ENCODE measurements at regions not wholly inside any gene's neighbourhood (a gene's known extent, or its start where the extent isn't known, plus 50 kb on each side); places are given as distances from the start of the nearest gene placed in this dataset.

DNA sequence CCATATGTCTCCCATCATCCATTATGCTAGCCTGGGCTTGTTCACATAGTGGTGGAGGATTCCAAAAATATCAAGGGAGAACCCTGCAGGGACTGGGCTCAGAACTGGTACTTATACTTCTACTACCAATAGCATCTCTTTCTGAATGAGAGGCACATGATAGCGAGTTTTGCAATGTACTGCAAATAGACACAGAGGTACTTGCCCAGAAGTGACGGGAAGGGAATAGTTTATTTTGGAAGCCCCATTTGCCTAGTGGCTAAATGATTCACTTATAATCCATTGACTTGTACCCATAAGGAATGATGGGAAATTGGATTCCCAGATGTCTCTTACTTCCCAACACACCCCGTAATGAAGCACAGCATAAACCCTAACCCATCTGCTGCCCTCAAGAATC is 124.8 kb upstream of the ERCC4 start:
- H3K27ac Mint-ChIP-seq = no peak overlapping the region
- no peak for ATAC-seq
- H3K9me2 ChIP-seq (ENCODE audit: insufficient read depth) = peaks cover 19% of the 10 kb centered on the region; the same call in 1 of the 2 replicates
- H3K27ac ChIP-seq (ENCODE audit: low read depth) = no peak overlapping the region
- no peak overlapping the region for H3K4me3 ChIP-seq
- no peak overlapping the region for H3K4me3 Mint-ChIP-seq
- no peaks in the 10 kb centered on the region; the same call in 1 of the 2 replicates for H3K36me3 ChIP-seq (ENCODE audit: insufficient read depth)
- no peaks in the 10 kb centered on the region for H3K4me1 ChIP-seq (ENCODE audit: insufficient read depth)
- peaks cover 6% of the 10 kb centered on the region for H3K27me3 Mint-ChIP-seq (ENCODE audit: insufficient read depth, low read depth, poor library complexity)
- peaks cover 5% of the 10 kb centered on the region; the same call in 1 of the 3 replicates for H3K4me1 Mint-ChIP-seq
- no peaks in the 10 kb centered on the region for H3F3A ChIP-seq (replicated peaks; ENCODE audit: low read depth)
- H3K9me3 Mint-ChIP-seq = peaks cover 12% of the 10 kb centered on the region; the same call in 2 of the 3 replicates
- H3K4me2 ChIP-seq = no peak overlapping the region
- H3K36me3 Mint-ChIP-seq (ENCODE audit: low read depth) = no peaks in the 10 kb centered on the region
- no peaks in the 10 kb centered on the region for H3K27me3 ChIP-seq (ENCODE audit: insufficient read depth)
- H3K79me2 ChIP-seq (replicated peaks; ENCODE audit: insufficient read depth) = no peaks in the 10 kb centered on the region
- no peak overlapping the region for H2AFZ ChIP-seq
- DNase-seq (ENCODE audit: low spot score) = no peak
- no peaks in the 10 kb centered on the region for H4K20me1 ChIP-seq (replicated peaks; ENCODE audit: insufficient read depth)
- TF ChIP-seq EZH2phosphoT487 (IDR thresholded peaks at IDR 0.05; ENCODE audit: unreplicated experiment) (no peak), JUNB (IDR thresholded peaks at IDR 0.05; ENCODE audit: unreplicated experiment) (no peak), POLR2AphosphoS5 (IDR thresholded peaks at IDR 0.05; ENCODE audit: low read depth) (no peak), STAT1 (IDR thresholded peaks at IDR 0.05; ENCODE audit: unreplicated experiment) (no peak), CREB1 (CRISPR knock-in tag; IDR thresholded peaks at IDR 0.05; ENCODE audit: low read depth) (no peak), ZNF114 (CRISPR knock-in tag; IDR thresholded peaks at IDR 0.05) (no peak), NANOG (IDR thresholded peaks at IDR 0.05; ENCODE audit: borderline replicate concordance) (no peak), EZH2 (IDR thresholded peaks at IDR 0.05; ENCODE audit: low read depth, unreplicated experiment) (no peak), ZNF331 (CRISPR knock-in tag; IDR thresholded peaks at IDR 0.05; ENCODE audit: low read depth) (no peak)
- TF ChIP-seq, protein P1, sequence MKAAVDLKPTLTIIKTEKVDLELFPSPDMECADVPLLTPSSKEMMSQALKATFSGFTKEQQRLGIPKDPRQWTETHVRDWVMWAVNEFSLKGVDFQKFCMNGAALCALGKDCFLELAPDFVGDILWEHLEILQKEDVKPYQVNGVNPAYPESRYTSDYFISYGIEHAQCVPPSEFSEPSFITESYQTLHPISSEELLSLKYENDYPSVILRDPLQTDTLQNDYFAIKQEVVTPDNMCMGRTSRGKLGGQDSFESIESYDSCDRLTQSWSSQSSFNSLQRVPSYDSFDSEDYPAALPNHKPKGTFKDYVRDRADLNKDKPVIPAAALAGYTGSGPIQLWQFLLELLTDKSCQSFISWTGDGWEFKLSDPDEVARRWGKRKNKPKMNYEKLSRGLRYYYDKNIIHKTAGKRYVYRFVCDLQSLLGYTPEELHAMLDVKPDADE (IDR thresholded peaks at IDR 0.05) = no peak
- TF ChIP-seq, protein P2, sequence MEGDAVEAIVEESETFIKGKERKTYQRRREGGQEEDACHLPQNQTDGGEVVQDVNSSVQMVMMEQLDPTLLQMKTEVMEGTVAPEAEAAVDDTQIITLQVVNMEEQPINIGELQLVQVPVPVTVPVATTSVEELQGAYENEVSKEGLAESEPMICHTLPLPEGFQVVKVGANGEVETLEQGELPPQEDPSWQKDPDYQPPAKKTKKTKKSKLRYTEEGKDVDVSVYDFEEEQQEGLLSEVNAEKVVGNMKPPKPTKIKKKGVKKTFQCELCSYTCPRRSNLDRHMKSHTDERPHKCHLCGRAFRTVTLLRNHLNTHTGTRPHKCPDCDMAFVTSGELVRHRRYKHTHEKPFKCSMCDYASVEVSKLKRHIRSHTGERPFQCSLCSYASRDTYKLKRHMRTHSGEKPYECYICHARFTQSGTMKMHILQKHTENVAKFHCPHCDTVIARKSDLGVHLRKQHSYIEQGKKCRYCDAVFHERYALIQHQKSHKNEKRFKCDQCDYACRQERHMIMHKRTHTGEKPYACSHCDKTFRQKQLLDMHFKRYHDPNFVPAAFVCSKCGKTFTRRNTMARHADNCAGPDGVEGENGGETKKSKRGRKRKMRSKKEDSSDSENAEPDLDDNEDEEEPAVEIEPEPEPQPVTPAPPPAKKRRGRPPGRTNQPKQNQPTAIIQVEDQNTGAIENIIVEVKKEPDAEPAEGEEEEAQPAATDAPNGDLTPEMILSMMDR (conservative IDR thresholded peaks at IDR 0.05; ENCODE audit: low read depth in 2 of 2) = no peak
- TF ChIP-seq, protein P3, sequence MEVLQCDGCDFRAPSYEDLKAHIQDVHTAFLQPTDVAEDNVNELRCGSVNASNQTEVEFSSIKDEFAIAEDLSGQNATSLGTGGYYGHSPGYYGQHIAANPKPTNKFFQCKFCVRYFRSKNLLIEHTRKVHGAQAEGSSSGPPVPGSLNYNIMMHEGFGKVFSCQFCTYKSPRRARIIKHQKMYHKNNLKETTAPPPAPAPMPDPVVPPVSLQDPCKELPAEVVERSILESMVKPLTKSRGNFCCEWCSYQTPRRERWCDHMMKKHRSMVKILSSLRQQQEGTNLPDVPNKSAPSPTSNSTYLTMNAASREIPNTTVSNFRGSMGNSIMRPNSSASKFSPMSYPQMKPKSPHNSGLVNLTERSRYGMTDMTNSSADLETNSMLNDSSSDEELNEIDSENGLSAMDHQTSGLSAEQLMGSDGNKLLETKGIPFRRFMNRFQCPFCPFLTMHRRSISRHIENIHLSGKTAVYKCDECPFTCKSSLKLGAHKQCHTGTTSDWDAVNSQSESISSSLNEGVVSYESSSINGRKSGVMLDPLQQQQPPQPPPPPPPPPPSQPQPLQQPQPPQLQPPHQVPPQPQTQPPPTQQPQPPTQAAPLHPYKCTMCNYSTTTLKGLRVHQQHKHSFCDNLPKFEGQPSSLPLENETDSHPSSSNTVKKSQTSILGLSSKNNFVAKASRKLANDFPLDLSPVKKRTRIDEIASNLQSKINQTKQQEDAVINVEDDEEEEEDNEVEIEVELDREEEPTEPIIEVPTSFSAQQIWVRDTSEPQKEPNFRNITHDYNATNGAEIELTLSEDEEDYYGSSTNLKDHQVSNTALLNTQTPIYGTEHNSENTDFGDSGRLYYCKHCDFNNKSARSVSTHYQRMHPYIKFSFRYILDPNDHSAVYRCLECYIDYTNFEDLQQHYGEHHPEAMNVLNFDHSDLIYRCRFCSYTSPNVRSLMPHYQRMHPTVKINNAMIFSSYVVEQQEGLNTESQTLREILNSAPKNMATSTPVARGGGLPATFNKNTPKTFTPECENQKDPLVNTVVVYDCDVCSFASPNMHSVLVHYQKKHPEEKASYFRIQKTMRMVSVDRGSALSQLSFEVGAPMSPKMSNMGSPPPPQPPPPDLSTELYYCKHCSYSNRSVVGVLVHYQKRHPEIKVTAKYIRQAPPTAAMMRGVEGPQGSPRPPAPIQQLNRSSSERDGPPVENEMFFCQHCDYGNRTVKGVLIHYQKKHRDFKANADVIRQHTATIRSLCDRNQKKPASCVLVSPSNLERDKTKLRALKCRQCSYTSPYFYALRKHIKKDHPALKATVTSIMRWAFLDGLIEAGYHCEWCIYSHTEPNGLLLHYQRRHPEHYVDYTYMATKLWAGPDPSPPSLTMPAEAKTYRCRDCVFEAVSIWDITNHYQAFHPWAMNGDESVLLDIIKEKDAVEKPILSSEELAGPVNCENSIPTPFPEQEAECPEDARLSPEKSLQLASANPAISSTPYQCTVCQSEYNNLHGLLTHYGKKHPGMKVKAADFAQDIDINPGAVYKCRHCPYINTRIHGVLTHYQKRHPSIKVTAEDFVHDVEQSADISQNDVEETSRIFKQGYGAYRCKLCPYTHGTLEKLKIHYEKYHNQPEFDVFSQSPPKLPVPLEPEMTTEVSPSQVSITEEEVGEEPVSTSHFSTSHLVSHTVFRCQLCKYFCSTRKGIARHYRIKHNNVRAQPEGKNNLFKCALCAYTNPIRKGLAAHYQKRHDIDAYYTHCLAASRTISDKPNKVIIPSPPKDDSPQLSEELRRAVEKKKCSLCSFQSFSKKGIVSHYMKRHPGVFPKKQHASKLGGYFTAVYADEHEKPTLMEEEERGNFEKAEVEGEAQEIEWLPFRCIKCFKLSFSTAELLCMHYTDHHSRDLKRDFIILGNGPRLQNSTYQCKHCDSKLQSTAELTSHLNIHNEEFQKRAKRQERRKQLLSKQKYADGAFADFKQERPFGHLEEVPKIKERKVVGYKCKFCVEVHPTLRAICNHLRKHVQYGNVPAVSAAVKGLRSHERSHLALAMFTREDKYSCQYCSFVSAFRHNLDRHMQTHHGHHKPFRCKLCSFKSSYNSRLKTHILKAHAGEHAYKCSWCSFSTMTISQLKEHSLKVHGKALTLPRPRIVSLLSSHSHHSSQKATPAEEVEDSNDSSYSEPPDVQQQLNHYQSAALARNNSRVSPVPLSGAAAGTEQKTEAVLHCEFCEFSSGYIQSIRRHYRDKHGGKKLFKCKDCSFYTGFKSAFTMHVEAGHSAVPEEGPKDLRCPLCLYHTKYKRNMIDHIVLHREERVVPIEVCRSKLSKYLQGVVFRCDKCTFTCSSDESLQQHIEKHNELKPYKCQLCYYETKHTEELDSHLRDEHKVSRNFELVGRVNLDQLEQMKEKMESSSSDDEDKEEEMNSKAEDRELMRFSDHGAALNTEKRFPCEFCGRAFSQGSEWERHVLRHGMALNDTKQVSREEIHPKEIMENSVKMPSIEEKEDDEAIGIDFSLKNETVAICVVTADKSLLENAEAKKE (CRISPR knock-in tag; IDR thresholded peaks at IDR 0.05) = no peak
- TF ChIP-seq, protein P4, sequence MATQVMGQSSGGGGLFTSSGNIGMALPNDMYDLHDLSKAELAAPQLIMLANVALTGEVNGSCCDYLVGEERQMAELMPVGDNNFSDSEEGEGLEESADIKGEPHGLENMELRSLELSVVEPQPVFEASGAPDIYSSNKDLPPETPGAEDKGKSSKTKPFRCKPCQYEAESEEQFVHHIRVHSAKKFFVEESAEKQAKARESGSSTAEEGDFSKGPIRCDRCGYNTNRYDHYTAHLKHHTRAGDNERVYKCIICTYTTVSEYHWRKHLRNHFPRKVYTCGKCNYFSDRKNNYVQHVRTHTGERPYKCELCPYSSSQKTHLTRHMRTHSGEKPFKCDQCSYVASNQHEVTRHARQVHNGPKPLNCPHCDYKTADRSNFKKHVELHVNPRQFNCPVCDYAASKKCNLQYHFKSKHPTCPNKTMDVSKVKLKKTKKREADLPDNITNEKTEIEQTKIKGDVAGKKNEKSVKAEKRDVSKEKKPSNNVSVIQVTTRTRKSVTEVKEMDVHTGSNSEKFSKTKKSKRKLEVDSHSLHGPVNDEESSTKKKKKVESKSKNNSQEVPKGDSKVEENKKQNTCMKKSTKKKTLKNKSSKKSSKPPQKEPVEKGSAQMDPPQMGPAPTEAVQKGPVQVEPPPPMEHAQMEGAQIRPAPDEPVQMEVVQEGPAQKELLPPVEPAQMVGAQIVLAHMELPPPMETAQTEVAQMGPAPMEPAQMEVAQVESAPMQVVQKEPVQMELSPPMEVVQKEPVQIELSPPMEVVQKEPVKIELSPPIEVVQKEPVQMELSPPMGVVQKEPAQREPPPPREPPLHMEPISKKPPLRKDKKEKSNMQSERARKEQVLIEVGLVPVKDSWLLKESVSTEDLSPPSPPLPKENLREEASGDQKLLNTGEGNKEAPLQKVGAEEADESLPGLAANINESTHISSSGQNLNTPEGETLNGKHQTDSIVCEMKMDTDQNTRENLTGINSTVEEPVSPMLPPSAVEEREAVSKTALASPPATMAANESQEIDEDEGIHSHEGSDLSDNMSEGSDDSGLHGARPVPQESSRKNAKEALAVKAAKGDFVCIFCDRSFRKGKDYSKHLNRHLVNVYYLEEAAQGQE (IDR thresholded peaks at IDR 0.05; ENCODE audit: unreplicated experiment) = no peak
